Mesodermal cell (in vitro differentiated cells): ENCODE measurements at regions not wholly inside any gene's neighbourhood (a gene's known extent, or its start where the extent isn't known, plus 50 kb on each side); places are given as distances from the start of the nearest gene placed in this dataset.

Experiments
- H3K27ac ChIP-seq: 2 replicates; pipeline ENCODE4 v1.7.0; 2013; ENCODE audit warnings: mild to moderate bottlenecking, low read depth, low read length, moderate library complexity; ENCODE audit not compliant: severe bottlenecking
- H3K36me3 ChIP-seq: 2 replicates; pipeline ENCODE4 v1.7.1; 2013; ENCODE audit warnings: mild to moderate bottlenecking, low read length, moderate library complexity; ENCODE audit not compliant: control insufficient read depth, insufficient read depth
- H3K4me1 ChIP-seq: one replicate; pipeline ENCODE4 v1.7.1; 2013; ENCODE audit warnings: mild to moderate bottlenecking, low read length; ENCODE audit not compliant: insufficient read depth, control insufficient read depth, poor library complexity, severe bottlenecking
- H3K4me3 ChIP-seq: 2 replicates; pipeline ENCODE4 v1.7.0; 2013; ENCODE audit warnings: low read length, control low read depth, mild to moderate bottlenecking; ENCODE audit not compliant: insufficient read depth, poor library complexity, severe bottlenecking; ENCODE audit errors: extremely low read depth
- H3K9me3 ChIP-seq: 2 replicates; pipeline ENCODE4 v1.7.1; 2013; ENCODE audit warnings: mild to moderate bottlenecking, low read length, moderate library complexity; ENCODE audit not compliant: control insufficient read depth
- WGBS, 2 experiments: methylation state at CpG; one replicate each; pipeline ENCODE4 v1.1.5; 2013; ENCODE audit warnings: missing lambda C conversion rate in 2 of 2; ENCODE audit not compliant: insufficient coverage in 2 of 2; 5-methylcytosine and 5-hydroxymethylcytosine counted together

DNA sequence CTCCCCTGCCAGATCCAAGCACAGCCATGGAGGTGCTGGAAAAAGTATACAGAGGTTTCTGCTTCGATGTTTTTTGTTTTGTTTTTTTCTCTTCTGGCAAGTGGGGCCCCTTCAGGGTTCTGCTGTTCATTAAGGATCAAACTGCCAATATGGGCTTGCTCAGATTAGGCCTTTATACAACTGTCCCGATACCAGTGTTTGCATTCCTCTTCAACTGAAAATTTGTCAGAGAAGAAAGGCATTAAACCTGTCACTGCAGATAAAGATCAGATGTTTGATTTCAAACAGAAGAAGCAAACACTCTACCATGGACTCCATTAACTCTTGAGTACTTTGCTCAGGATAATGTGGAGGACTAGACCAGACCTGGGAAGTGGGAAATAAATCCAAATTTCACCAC is 396.0 kb upstream of the SMIM21 start:
- H3K4me3 ChIP-seq: no peak overlapping the region
- 56 to 86% methylated on average over 1 of the region's 2 CpGs for WGBS, 2 experiments
- peak overlapping the region; percentile 86 for H3K27ac ChIP-seq
- H3K9me3 ChIP-seq: no peaks in the 10 kb centered on the region
- H3K4me1 ChIP-seq: peaks cover 13% of the 10 kb centered on the region
- H3K36me3 ChIP-seq: no peaks in the 10 kb centered on the region

DNA sequence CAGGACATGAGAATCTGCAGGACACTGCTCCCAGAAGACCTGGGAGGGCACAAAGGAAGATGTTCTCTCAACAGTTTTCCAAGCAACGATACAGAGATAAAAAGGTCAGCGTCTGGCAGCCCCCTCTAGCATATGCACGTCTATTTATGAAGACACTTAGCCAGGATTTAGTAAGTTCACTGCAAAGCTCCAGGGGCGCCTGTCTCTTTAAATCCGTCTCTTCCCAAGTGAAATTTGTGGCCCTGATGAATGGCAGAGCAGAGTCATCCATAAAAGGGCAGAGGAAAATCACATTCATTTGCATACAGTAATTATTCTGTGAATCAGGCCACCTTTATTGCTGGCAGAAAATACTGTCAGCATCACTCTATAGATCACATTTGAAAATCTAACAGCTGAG is 390.9 kb upstream of the SMIM21 start:
- Histone ChIP-seq H3K36me3 (no peaks in the 10 kb centered on the region), H3K27ac (no peak overlapping the region), H3K9me3 (no peaks in the 10 kb centered on the region), H3K4me3 (no peak overlapping the region), H3K4me1 (peaks cover 5% of the 10 kb centered on the region)
- 89 to 94% methylated on average over 4 of the region's 5 CpGs for WGBS, 2 experiments

DNA sequence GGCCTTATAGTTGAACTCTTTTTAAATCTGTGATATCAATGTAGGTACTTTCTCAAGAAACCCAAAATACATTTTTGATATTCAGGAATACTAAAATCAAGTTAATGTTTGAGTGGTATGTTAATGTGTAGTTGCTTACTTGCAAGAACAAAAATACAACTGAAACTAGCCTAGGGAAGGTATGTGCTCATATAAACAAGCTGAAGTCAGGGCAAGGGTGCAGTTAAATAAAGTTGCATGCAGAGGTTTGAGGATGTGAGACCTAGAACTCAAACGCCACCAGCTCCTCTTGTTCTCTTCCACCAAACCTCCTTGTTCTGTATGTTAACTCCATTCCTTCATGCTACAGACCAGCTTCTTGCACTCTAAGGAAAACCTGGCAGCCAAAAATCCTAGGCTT is 388.3 kb upstream of the SMIM21 start:
- no peaks in the 10 kb centered on the region for H3K9me3 ChIP-seq
- H3K4me1 ChIP-seq: peaks cover 20% of the 10 kb centered on the region
- H3K36me3 ChIP-seq: no peaks in the 10 kb centered on the region
- 80% methylated on average over 1 of the region's 1 CpG; no CpG with 5 or more reads in 1 of the 2 experiments for WGBS, 2 experiments
- H3K27ac ChIP-seq: no peak overlapping the region
- no peak overlapping the region for H3K4me3 ChIP-seq

DNA sequence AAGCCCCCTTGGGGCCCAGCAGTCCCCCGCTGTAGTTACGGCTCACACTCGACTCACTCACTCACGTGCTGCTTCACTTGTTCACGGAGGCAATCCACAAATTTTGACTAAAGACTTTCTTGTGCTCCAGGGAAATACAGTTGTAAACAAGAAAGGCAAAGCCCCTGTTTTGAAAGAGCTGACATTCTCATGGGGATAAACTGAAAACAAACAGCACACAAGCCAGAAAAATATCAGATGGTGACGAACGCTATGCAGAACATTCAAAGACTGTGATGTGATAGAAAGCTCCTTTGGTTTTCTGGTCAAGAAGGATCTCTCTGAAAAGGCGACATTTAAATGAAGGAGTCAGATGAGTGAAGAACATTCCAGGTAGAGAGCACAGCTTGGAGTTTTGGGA is 385.3 kb upstream of the SMIM21 start:
- WGBS, 2 experiments: 91 to 94% methylated on average over 8 of the region's 8 CpGs
- no peak overlapping the region for H3K4me3 ChIP-seq
- H3K4me1 ChIP-seq: peaks cover 34% of the 10 kb centered on the region
- H3K9me3 ChIP-seq: no peaks in the 10 kb centered on the region
- no peaks in the 10 kb centered on the region for H3K36me3 ChIP-seq
- H3K27ac ChIP-seq: peak overlapping the region; percentile 97

DNA sequence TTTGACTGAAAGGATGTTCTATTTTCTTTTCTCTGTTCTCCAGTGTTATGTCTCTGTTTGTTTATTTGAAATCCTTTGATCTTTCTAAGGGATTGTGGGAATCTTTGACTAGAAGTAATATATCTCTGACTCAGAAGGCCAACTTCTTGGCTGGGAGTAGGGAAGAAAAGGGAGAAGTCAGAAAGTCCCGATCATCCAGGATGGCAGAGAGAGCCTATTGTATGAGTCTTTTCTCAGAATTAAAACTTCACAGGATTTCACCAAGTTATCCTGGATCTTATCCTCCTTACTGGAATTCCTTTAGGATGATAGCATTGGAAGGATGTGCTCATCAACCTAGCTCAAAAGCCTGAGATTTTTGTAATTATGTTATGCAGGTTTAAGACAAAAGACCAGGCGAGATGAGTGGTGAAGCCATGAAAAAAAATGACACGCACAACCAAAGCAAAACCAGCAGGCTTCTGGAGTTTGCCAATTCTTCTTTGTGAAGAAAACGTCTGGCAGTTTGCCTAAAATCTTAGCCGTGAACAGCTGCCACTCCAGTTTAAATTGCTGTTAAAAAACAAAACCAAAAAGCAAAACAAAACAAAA is 383.6 kb upstream of the SMIM21 start:
- H3K27ac ChIP-seq: peak overlapping the region; percentile 97
- WGBS, 2 experiments: 65 to 82% methylated on average over 4 of the region's 5 CpGs

DNA sequence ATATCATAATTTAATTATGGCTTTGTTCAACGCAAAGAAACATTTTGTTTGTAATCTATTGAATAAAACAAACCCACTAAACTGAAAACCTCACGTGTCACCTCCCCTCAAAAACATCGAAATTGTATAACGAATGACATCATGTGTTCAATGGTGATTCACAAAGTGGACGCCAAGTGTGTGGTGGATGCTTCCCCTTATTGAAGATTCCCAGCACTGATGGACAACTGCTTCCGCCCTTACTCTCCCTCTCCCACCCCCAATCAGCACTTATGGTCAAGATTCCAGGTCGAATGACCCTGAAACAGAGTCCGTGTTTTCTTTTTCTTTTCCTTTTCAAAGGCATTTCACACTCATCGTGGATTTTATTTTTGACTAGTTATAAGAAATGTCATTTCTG is 383.0 kb upstream of the SMIM21 start:
- Histone ChIP-seq H3K9me3 (no peaks in the 10 kb centered on the region), H3K27ac (peak overlapping the region; percentile 97), H3K36me3 (no peaks in the 10 kb centered on the region), H3K4me3 (no peak overlapping the region), H3K4me1 (peaks cover 34% of the 10 kb centered on the region)
- 83% methylated on average over 1 of the region's 9 CpGs; no CpG with 5 or more reads in 1 of the 2 experiments for WGBS, 2 experiments

More for the DNA sequence above, 383.6 kb upstream of the SMIM21 start:
- H3K4me1 ChIP-seq: peaks cover 34% of the 10 kb centered on the region
- no peak overlapping the region for H3K4me3 ChIP-seq
- H3K36me3 ChIP-seq: no peaks in the 10 kb centered on the region
- H3K9me3 ChIP-seq: no peaks in the 10 kb centered on the region

DNA sequence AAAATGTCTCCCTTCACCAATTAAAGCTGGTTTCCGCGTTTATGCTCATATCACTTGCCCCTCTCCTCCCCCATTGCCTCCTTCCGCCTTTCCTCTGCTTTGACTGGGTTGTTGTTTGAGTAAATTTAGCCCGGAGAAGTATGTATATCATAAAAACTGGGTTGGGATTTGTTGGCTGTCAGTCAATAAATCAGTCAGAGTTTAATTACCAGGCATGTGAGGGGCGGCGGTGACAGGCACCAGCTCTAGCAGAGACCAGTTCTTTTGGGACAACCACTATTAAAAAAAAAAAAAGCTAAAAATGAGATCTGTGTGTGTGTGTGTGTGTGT is 382.4 kb upstream of the SMIM21 start:
- Histone ChIP-seq H3K36me3 (no peaks in the 10 kb centered on the region), H3K9me3 (no peaks in the 10 kb centered on the region), H3K4me3 (no peak overlapping the region), H3K4me1 (peaks cover 34% of the 10 kb centered on the region), H3K27ac (peak overlapping the region; percentile 97)
- WGBS, 2 experiments: 63 to 86% methylated on average over 1 to 2 of the region's 6 CpGs

DNA sequence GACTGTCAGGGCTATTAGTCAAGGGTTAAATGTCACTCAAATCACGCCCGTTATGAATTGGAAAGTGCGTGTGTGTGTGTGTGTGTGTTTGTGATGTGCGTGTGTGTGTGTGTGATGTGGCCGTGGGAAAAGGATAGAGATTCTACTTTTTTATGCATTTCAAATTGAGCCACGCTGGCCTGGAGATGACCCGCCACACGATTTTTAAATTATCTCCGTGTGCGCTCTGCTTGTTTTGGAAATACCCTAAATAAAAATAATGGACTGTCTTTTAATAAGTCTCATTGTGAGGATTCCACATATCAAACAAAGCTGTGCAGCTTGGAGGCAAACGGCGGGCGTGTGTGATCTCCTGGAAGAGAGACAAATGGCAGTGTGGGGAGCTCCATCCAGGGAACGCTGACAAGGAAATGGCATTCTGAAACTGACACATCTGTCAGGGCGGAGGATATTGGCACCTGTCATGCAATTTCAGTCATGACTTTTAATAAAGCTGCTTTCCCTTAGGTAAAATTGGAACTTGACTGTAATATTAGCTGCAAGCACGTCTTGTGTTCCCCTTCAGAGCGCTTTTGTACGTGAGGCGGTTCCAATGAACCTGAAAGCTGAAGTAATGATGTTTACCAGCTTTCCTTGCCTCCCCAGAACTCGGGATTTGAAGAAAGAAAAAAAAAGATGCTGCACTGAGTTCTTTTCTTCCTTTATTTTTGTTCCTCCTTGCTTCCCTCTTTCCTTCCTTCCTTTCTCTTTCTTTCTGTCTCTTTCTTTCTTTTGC is 381.8 kb upstream of the SMIM21 start:
- Histone ChIP-seq H3K4me1 (peaks cover 34% of the 10 kb centered on the region), H3K36me3 (no peaks in the 10 kb centered on the region), H3K27ac (peak overlapping the region; percentile 97), H3K4me3 (no peak overlapping the region), H3K9me3 (no peaks in the 10 kb centered on the region)
- WGBS, 2 experiments: 85 to 90% methylated on average over 15 to 17 of the region's 20 CpGs

DNA sequence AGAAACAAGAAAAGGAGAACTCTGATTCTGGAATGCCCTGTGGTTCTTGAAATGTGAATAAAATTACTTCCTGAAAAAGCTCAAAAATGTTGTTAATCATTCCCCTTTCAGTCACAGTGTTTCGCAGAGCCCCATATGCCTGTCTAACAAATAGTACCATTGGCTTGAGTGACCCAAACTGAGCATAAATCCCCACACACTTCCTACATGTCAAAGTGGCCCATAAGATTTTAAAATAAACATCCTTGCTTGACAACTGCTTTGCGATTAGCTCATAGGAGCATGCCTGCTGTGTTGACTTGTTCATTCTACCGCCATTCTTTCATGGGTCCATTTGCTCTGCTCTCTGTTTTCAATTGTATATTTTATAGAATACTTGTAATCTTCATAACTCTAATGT is 377.8 kb upstream of the SMIM21 start:
- H3K27ac ChIP-seq: no peak overlapping the region
- H3K36me3 ChIP-seq: no peaks in the 10 kb centered on the region
- no peak overlapping the region for H3K4me3 ChIP-seq
- H3K4me1 ChIP-seq: peaks cover 15% of the 10 kb centered on the region
- H3K9me3 ChIP-seq: no peaks in the 10 kb centered on the region
- WGBS, 2 experiments: 100% methylated on average over 1 of the region's 3 CpGs; no CpG with 5 or more reads in 1 of the 2 experiments

DNA sequence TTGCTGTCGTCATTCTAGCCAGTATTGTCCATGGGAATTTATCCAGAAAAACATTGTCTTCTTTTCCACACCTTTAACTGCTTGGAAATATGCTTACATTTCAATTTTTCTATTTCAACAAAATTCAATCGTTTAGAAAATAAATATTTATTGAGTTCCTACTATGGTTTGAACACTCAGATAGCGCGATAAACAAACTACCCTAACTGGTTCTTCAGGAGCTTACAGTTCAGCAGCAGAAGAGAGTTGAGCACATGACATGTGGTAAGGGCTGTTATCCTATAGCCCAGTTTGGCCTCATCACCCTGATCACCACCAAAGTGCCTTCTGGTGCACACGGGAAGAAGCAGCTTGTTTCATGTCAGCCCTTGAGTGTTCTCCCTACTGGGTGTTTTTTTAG is 375.2 kb upstream of the SMIM21 start:
- Histone ChIP-seq H3K27ac (no peak overlapping the region), H3K36me3 (no peaks in the 10 kb centered on the region), H3K4me1 (peaks cover 21% of the 10 kb centered on the region), H3K4me3 (no peak overlapping the region), H3K9me3 (no peaks in the 10 kb centered on the region)
- WGBS, 2 experiments: 100% methylated on average over 2 of the region's 5 CpGs; no CpG with 5 or more reads in 1 of the 2 experiments

DNA sequence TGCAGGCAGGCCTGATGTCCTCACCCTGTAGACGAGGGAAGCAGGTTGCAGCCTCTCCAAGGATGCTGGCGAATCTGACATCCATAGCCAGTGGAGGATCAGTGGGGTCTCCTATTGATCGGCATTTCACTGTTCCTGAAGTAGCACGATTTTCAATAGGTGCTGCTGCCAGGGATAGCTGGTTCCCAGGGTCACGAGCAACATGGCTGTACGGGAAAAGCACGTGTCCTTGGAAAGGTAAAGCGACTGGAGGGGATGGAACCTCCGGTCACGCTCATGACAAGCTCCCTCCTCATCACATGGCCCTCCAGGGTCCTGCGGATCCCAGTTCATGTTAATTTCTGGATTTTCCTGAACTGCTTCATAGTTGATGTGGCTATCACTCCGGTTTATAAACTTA is 373.7 kb upstream of the SMIM21 start:
- Histone ChIP-seq H3K4me1 (peaks cover 21% of the 10 kb centered on the region), H3K27ac (peak overlapping the region; percentile 97), H3K36me3 (no peaks in the 10 kb centered on the region), H3K9me3 (no peaks in the 10 kb centered on the region), H3K4me3 (no peak overlapping the region)
- WGBS, 2 experiments: 96 to 98% methylated on average over 10 of the region's 12 CpGs
